BLaER1 treated with 17β-estradiol and CSF1 and Interleukin-3, amounts not matched to agents 10 nM and 100 nM (cell line): ENCODE measurements at regions not wholly inside any gene's neighbourhood (a gene's known extent, or its start where the extent isn't known, plus 50 kb on each side); places are given as distances from the start of the nearest gene placed in this dataset.
"Not testable (repeated sequence)": the region's sequence is repeated elsewhere in the genome, so short reads cannot be mapped to it uniquely, and the experiment has no call there.

Experiments
- H3K27ac ChIP-seq, 11 experiments: shearing (Covaris generic); formaldehyde crosslinking; 2 replicates each; pipeline ENCODE4 v1.8.1; 2022
- H3K27me3 ChIP-seq, 11 experiments: shearing (Covaris generic); formaldehyde crosslinking; 2 replicates each; pipeline ENCODE4 v1.8.1; 2022
- H3K36me3 ChIP-seq, 11 experiments: shearing (Covaris generic); formaldehyde crosslinking; 2 replicates each; pipeline ENCODE4 v1.8.1; 2022
- H3K4me1 ChIP-seq, 10 experiments: shearing (Covaris generic); formaldehyde crosslinking; 2 replicates each; pipeline ENCODE4 v1.8.1; 2022
- H3K4me2 ChIP-seq, 11 experiments: shearing (Covaris generic); formaldehyde crosslinking; 2 replicates each; pipeline ENCODE4 v1.8.1; 2022
- H3K4me3 ChIP-seq, 10 experiments: shearing (Covaris generic); formaldehyde crosslinking; 2 replicates each; pipeline ENCODE4 v1.8.1; 2022
- H3K9ac ChIP-seq, 11 experiments: shearing (Covaris generic); formaldehyde crosslinking; 2 replicates each; pipeline ENCODE4 v1.8.1; 2022
- H3K9me3 ChIP-seq, 11 experiments: shearing (Covaris generic); formaldehyde crosslinking; replicated peaks in 1 of 11; 2 replicates each; pipeline ENCODE4 v1.8.1; 2022
- H4K20me1 ChIP-seq, 11 experiments: shearing (Covaris generic); formaldehyde crosslinking; 2 replicates each; pipeline ENCODE4 v1.8.1; 2022
- Cebpa-rat ChIP-seq, 11 experiments: shearing (Covaris generic); IDR thresholded peaks; 2 replicates each; pipeline ENCODE4 v1.8.1; 2022

DNA sequence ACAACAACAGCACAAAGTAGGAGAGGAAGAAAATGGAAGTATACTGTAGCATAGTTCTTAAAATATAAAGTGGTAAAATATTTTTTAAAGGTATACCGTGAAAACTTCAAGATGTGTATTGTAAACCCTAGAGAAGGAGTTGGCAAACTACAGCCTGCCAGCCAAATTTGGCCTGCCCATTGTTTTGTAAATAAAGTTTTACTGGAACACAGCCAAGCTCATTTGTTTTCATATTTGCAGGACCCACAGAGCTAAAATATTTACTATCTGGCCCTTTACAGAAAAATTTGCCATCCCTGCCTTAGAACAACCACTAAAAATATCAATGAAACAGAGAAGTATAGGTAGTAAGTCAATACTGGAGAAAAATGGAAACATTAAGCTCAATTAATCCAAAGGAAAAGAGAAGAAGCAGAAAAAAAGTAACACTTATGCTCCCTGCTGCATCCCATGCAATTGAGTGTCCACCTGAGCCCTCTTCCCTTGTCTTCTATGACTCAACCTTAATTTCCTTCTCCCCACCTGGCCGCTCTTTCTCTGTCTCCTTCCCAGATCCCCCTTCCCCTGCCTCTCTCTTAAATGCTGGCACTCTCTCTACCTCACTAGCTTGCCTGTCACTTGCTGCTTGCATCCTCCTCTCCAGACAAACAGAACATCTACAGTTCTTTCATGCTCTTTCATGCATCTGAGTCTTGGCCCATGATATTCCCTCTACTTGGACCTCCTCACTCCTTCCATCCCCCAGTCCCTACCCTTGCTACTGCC, 50.6 kb upstream of the FER start:
- no peak overlapping the region for H3K27ac ChIP-seq
- no peaks in the 10 kb centered on the region for H3K27me3 ChIP-seq
- no peak overlapping the region for H3K9ac ChIP-seq
- H4K20me1 ChIP-seq = no peaks in the 10 kb centered on the region
- H3K4me2 ChIP-seq = no peak overlapping the region
- H3K36me3 ChIP-seq = no peaks in the 10 kb centered on the region
- H3K4me3 ChIP-seq = no peak overlapping the region
- no peak for TF ChIP-seq Cebpa-rat (IDR thresholded peaks at IDR 0.05)
- H3K4me1 ChIP-seq = peaks cover 12 to 20% (median 15%) of the 10 kb centered on the region in 10 experiments; a peak in 19 of 20 replicates
- no peaks in the 10 kb centered on the region for H3K9me3 ChIP-seq

DNA sequence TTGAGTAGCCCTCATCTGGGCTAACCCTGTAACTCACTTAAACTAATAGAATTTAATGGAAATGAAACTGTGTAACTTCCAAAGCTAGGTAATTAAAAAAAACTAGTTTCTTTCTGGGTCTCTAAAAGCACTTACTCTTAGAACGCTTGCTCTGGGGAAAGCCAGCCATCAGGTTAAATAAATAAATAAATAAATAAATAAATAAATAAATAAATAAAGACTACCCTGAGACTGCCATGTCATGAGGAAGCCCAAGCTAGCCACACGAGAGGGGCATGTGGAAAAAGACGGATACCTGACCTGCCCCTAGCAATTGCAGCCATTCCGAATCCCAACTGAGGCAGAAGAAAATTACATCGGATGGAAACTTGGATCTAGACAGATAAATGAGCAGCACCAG, 51.3 kb upstream of the FER start:
- no peak overlapping the region for H3K4me2 ChIP-seq
- no peak overlapping the region for H3K9ac ChIP-seq
- no peak overlapping the region for H3K27ac ChIP-seq
- no peaks in the 10 kb centered on the region for H3K9me3 ChIP-seq
- H3K4me1 ChIP-seq = peaks cover 12 to 16% (median 14%) of the 10 kb centered on the region in 10 experiments; a peak in 19 of 20 replicates
- no peaks in the 10 kb centered on the region for H4K20me1 ChIP-seq
- TF ChIP-seq Cebpa-rat (IDR thresholded peaks at IDR 0.05) = no peak
- H3K27me3 ChIP-seq = no peaks in the 10 kb centered on the region
- H3K4me3 ChIP-seq = no peak overlapping the region
- H3K36me3 ChIP-seq = no peaks in the 10 kb centered on the region

DNA sequence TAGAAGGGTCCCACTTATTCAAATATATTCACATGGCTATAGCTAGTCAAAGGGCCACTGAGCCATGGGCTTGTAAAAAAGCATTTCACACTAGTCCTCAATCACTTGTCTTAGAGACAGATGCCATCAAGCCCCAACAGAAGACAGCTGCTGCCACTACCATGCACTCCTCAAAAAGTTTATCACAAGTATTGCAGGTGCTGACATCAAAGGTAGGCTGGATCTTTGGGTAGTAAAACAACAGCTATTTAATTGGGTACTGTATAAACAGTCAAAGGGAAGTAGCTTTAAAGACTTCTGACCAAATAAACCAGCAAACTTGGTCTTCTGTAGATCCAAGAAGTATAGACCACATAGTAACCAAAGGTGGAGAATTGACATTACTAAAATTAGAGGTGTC, 59.2 kb upstream of the FER start:
- Histone ChIP-seq H3K27me3 (no peaks in the 10 kb centered on the region), H3K4me3 (no peak overlapping the region), H3K27ac (no peak overlapping the region), H3K4me2 (peak overlapping the region in 3 of 11 experiments; percentile 38 to 63 (median 51); a peak in 5 of 22 replicates), H4K20me1 (no peaks in the 10 kb centered on the region), H3K36me3 (no peaks in the 10 kb centered on the region), H3K4me1 (peaks cover 0 to 23% (median 2%) of the 10 kb centered on the region in 10 experiments; a peak in 8 of 20 replicates), H3K9ac (no peak overlapping the region), H3K9me3 (no peaks in the 10 kb centered on the region)
- no peak for TF ChIP-seq Cebpa-rat (IDR thresholded peaks at IDR 0.05)

DNA sequence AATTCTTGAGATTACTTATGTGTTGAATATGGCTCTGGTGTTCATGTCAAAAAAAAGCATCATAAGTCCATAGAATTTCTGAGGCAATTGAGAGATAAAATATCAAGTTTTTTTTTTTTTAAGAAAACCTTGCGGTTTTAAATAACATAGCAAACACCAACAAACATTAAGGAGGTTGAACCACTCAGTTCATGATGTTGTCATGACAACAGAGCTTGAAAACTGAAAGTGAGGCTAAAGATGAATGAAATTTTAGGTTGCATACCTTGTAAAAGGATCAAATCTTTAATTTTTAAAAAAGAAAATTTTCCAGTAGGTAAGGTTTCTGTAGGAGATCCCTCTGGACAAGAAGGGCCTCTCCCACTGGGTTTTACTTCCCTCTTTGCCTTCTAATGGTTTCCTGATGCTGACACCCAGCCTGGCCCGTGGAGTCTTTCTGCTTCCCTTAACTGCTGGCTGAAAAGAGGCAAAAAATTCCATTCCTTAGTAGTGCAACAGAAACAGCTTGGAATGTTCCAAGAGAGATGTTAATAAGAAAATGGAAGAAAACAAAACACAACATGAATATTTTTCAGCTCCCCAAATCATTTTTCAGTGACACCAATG, 60.0 kb upstream of the FER start:
- no peaks in the 10 kb centered on the region for H3K27me3 ChIP-seq
- peak overlapping the region in 4 of 11 experiments; percentile 33 to 63 (median 44); a peak in 8 of 22 replicates for H3K4me2 ChIP-seq
- peaks cover 0 to 23% (median 2%) of the 10 kb centered on the region in 10 experiments; a peak in 8 of 20 replicates for H3K4me1 ChIP-seq
- H3K4me3 ChIP-seq = no peak overlapping the region
- H3K9me3 ChIP-seq = no peaks in the 10 kb centered on the region
- H3K9ac ChIP-seq = no peak overlapping the region
- H3K36me3 ChIP-seq = no peaks in the 10 kb centered on the region
- H3K27ac ChIP-seq = peak overlapping the region in 1 of 11 experiments; percentile 5; a peak in 1 of 22 replicates
- H4K20me1 ChIP-seq = no peaks in the 10 kb centered on the region
- no peak for TF ChIP-seq Cebpa-rat (IDR thresholded peaks at IDR 0.05)

DNA sequence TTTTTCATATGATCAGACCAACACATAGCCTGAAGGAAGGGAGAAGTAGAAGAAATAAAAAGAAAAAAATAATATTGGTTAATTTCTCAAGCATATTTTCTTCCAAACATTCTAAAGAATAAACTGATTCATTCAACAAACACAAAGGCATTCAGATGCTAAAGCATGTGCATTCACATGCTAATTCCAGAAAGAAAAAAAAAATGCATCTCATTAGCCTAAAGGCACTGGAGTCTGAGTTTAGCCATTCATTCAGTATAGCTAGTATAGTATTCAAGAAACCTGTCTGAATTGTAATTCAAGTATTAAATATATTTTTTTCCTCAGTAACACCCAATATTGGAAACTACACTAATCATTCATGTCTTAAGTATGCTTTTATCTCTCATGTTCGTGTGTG, 61.0 kb upstream of the FER start:
- no peak overlapping the region for H3K9ac ChIP-seq
- H3K27me3 ChIP-seq = no peaks in the 10 kb centered on the region
- TF ChIP-seq Cebpa-rat (IDR thresholded peaks at IDR 0.05) = no peak
- H3K4me1 ChIP-seq = peaks cover 0 to 25% (median 2%) of the 10 kb centered on the region in 10 experiments; a peak in 9 of 20 replicates
- H3K36me3 ChIP-seq = no peaks in the 10 kb centered on the region
- no peak overlapping the region for H3K4me3 ChIP-seq
- no peak overlapping the region for H3K4me2 ChIP-seq
- no peaks in the 10 kb centered on the region for H3K9me3 ChIP-seq
- no peak overlapping the region for H3K27ac ChIP-seq
- H4K20me1 ChIP-seq = no peaks in the 10 kb centered on the region

DNA sequence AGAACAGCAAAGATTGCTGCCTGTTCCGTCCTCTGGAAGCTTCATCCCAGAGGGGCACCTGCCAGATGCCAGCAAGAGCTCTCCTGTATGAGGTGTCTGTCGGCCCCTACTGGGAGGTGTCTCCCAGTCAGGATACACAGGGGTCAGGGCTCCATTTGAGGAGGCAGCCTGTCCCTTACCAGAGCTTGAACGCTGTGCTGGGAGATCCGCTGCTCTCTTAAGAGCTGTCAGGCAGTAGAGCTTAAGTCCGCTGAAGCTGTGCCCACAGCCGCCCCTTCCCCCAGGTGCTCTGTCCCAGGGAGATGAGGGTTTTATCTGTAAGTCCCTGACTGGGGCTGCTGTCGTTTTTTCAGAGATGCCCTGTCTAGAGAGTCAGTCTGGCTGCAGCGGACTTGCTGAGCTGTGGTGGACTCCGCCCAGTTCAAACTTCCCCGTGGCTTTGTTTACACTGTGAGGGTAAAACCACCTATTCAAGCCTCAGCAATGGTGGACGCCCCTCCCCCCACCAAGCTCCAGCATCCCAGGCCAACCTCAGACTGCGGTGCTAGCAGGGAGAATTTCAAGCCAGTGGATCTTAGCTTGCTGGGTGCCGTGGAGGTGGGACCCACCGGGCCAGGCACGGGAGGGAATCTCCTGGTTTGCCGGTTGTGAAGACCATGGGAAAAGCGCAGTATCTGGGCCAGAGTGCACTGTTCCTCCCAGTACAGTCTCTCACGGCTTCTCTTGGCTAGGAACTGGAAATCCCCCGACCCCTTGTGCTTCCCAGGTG, 62.1 kb upstream of the FER start:
- H3K4me3 ChIP-seq, H3K9ac ChIP-seq, H3K36me3 ChIP-seq, H3K27me3 ChIP-seq, H4K20me1 ChIP-seq, H3K27ac ChIP-seq, H3K9me3 ChIP-seq: not testable (repeated sequence)
- Histone ChIP-seq H3K4me1 (peaks cover 0 to 28% (median 3%) of the 10 kb centered on the region in 10 experiments; a peak in 9 of 20 replicates), H3K4me2 (peak overlapping the region in 1 of 11 experiments; percentile 8; a peak in 1 of 22 replicates)

DNA sequence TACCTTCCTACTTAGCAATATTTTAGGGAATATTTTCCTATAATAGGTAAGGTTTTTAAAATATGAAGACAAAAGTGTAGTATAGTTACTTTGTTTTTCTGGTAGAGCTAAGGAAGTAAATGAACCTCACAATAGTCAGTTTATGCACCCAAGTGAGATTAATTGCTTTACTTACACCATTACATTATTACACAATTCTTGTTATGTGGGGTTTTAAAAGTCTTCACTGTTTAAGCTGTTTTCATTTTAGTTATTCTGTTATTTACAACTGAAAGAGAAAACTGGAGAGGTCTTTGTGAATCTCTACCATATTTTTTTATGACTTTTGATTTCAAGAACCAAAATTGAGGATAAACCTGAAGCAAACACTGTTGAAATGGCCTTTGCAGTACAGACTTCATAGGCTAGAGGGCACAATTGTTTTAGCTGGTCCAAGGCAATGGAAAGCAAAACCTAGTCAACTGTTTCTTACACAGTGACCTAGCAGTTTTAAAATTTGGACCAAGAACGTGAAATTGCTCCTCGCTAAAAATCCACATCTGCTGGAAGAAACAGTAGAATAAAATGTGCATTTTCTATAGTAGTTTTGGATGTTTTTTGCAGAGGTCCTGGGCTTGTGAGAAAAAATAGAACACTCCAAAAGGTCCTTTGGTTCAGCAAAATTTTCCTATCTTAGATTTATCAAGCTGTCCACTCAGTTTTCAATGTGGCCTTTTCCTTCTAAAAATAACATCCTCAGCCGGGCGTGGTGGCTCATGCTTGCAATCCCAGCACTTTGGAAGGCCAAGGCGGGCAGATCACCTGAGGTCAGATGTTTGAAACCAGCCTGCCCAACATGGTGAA, 66.4 kb upstream of the FER start:
- Histone ChIP-seq H4K20me1 (no peaks in the 10 kb centered on the region), H3K27me3 (no peaks in the 10 kb centered on the region), H3K36me3 (no peaks in the 10 kb centered on the region), H3K4me1 (peaks cover 0 to 23% (median 2%) of the 10 kb centered on the region in 10 experiments; a peak in 9 of 20 replicates), H3K4me3 (no peak overlapping the region), H3K4me2 (peak overlapping the region in 4 of 11 experiments; percentile 28 to 64 (median 48); a peak in 4 of 22 replicates), H3K27ac (peak overlapping the region in 6 of 11 experiments; percentile 13 to 49 (median 33); a peak in 6 of 22 replicates), H3K9me3 (no peaks in the 10 kb centered on the region), H3K9ac (no peak overlapping the region)
- no peak for TF ChIP-seq Cebpa-rat (IDR thresholded peaks at IDR 0.05)

DNA sequence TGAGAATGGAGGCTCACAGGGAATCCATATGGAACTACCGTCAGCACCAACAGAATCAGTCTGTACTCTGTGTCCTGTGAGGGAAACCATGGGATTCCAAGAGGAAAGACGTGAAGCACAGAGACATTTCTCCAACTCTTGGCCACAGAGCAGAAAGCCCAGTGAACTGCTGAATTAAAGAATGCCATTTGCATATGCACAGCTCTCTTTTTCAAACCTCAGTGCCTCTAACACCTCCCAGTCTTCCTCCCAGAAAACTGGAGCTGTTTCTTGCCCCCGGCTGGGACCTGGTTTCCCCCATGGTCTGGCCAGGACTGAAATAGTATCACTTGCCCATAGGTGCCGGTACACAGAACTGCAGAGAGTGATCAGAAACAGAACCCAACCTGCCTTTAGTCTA, 69.6 kb upstream of the FER start:
- TF ChIP-seq Cebpa-rat (IDR thresholded peaks at IDR 0.05) = no peak
- Histone ChIP-seq H3K27me3 (no peaks in the 10 kb centered on the region), H4K20me1 (no peaks in the 10 kb centered on the region), H3K9ac (no peak overlapping the region), H3K9me3 (no peaks in the 10 kb centered on the region), H3K27ac (no peak overlapping the region), H3K4me1 (peaks cover 9 to 19% (median 12%) of the 10 kb centered on the region in 10 experiments), H3K4me2 (peak overlapping the region in 4 of 11 experiments; percentile 16 to 72 (median 50); a peak in 3 of 22 replicates), H3K4me3 (no peak overlapping the region), H3K36me3 (no peaks in the 10 kb centered on the region)
